GM12878 (cell line): ENCODE measurements at regions not wholly inside any gene's neighbourhood (a gene's known extent, or its start where the extent isn't known, plus 50 kb on each side); places are given as distances from the start of the nearest gene placed in this dataset.

Experiments used
- ATAC-seq: fragments of 200-7000 bp; cut with Tn5 transposase; 3 replicates; pipeline ENCODE4 v1.9.1; 2020; ENCODE audit warnings: mild to moderate bottlenecking, moderate library complexity
- BruUV-seq: library from RNA; stranded (reverse); fragments of 400-500 nt; replicated peaks from 2 replicates; lab custom pipeline; 2021; lab: Mats Ljungman, UMichigan
- CTCF ChIA-PET: fragments of 300-600 bp; sonication (Branson Sonifier 250); formaldehyde crosslinking; extraction: SDS; loops from one replicate; lab custom pipeline; 2021; ENCODE audit warnings: inconsistent platforms; lab: Yijun Ruan, JAX
- POLR2A ChIA-PET: fragments of 350-600 bp; formaldehyde crosslinking; extraction: SDS; loops from one replicate; lab custom pipeline; 2021; ENCODE audit warnings: inconsistent platforms; lab: Charles Lee
- RAD21 ChIA-PET: fragments of 300-600 bp; sonication (Branson Sonifier 250); formaldehyde crosslinking; loops from one replicate; lab custom pipeline; 2023; ENCODE audit warnings: antibody characterized with exemption; ENCODE audit not compliant: unreplicated experiment; lab: Charles Lee
- SMC1A ChIA-PET: fragments of 300-600 bp; sonication (Branson Sonifier 250); formaldehyde crosslinking; loops from one replicate; lab custom pipeline; 2023; ENCODE audit not compliant: unreplicated experiment, uncharacterized antibody; lab: Charles Lee
- DNase-seq: peaks from one replicate; pipeline ENCODE4 v3.0.0-alpha.2; 2011; ENCODE audit warnings: low read depth, low spot score
- FAIRE-seq: peaks from 3 replicates; lab custom pipeline; 2011; peaks lifted over from hg19 to GRCh38; lab: Jason Lieb, UNC
- H2AFZ ChIP-seq: 2 replicates; pipeline ENCODE4 v1.6.0; 2011; ENCODE audit warnings: low read depth, low read length, control low read depth; ENCODE audit not compliant: control insufficient read depth
- H3K27ac ChIP-seq: 2 replicates; pipeline ENCODE4 v1.5.1; 2011; ENCODE audit warnings: control low read depth; ENCODE audit not compliant: control insufficient read depth, insufficient read depth
- H3K27me3 ChIP-seq, 2 experiments: replicated peaks in 1 of 2; 2 replicates each; pipeline versions ENCODE4 v1.6.0 to v1.6.1; 2011; ENCODE audit warnings: low read length in 1 of 2; ENCODE audit not compliant: control insufficient read depth in 2 of 2, insufficient read depth in 2 of 2
- H3K36me3 ChIP-seq, 2 experiments: 2 replicates each; pipeline ENCODE4 v1.5.1; 2011; ENCODE audit warnings: low read length in 1 of 2; ENCODE audit not compliant: control insufficient read depth in 2 of 2, insufficient read depth in 2 of 2
- H3K4me1 ChIP-seq: 2 replicates; pipeline ENCODE4 v1.6.1; 2011; ENCODE audit warnings: mild to moderate bottlenecking, low read length, moderate library complexity, mixed read lengths; ENCODE audit not compliant: control insufficient read depth, insufficient read depth
- H3K4me2 ChIP-seq: 2 replicates; pipeline ENCODE4 v1.6.0; 2011; ENCODE audit warnings: control low read depth; ENCODE audit not compliant: control insufficient read depth, insufficient read depth
- H3K4me3 ChIP-seq: fragments of 200-600 bp; sonication (generic); 2 replicates; pipeline ENCODE4 v1.5.1; 2016
- H3K79me2 ChIP-seq: 2 replicates; pipeline ENCODE4 v1.6.0; 2011; ENCODE audit warnings: low read length; ENCODE audit not compliant: control insufficient read depth, insufficient read depth
- H3K9ac ChIP-seq: 2 replicates; pipeline ENCODE4 v1.8.0; 2011; ENCODE audit warnings: low read length, control low read depth, mixed read lengths; ENCODE audit not compliant: control insufficient read depth, insufficient read depth
- H3K9me3 ChIP-seq: replicated peaks from 3 replicates; pipeline ENCODE4 v1.5.1; 2011; ENCODE audit warnings: mild to moderate bottlenecking, low read length; ENCODE audit not compliant: control insufficient read depth, insufficient read depth
- H4K20me1 ChIP-seq: 2 replicates; pipeline ENCODE4 v1.6.0; 2011; ENCODE audit not compliant: control insufficient read depth, insufficient read depth
- CBX3 ChIP-seq: fragments of 200-600 bp; sonication (generic); IDR thresholded peaks from 2 replicates; pipeline ENCODE4 v1.6.1; 2016; ENCODE audit warnings: low read depth, borderline replicate concordance
- ESRRA ChIP-seq: IDR thresholded peaks from 2 replicates; pipeline ENCODE4 v1.6.1; 2012; ENCODE audit warnings: mild to moderate bottlenecking, low read length, improper control_type of control experiment
- KLF5 ChIP-seq: fragments of 450-650 bp; IDR thresholded peaks from 2 replicates; pipeline ENCODE4 v1.6.1; 2014; ENCODE audit warnings: mild to moderate bottlenecking; ENCODE audit not compliant: partially characterized antibody
- NR2C1 ChIP-seq: fragments of 450-650 bp; IDR thresholded peaks from 2 replicates; pipeline ENCODE4 v1.6.1; 2017; ENCODE audit warnings: antibody characterized with exemption, mild to moderate bottlenecking, moderate library complexity
- TCF3 ChIP-seq: IDR thresholded peaks from 2 replicates; pipeline ENCODE4 v1.6.1; 2012; ENCODE audit warnings: low read depth, mild to moderate bottlenecking, low read length, borderline replicate concordance; ENCODE audit not compliant: insufficient read depth
- WGBS: methylation state at CpG from one replicate; pipeline ENCODE4 v1.1.6; 2016; ENCODE audit warnings: low lambda C conversion rate; ENCODE audit not compliant: insufficient replicate concordance, insufficient coverage; ENCODE audit errors: missing lambda C conversion rate; 5-methylcytosine and 5-hydroxymethylcytosine counted together
- in situ Hi-C: fragments of 300-500 bp; cut with MboI; formaldehyde crosslinking; loops from 9 replicates; pipeline ENCODE4 v1.14.3; 2018; ENCODE audit warnings: mixed read lengths
- intact Hi-C: fragments of 100-400 bp; cut with micrococcal nuclease; formaldehyde crosslinking; loops from one replicate; pipeline ENCODE4 v1.14.2; 2022; ENCODE audit not compliant: unreplicated experiment

- intact Hi-C loops: no loop called here
- TF ChIP-seq NR2C1: no peak
- TF ChIP-seq ESRRA: no peak
- no peak for TF ChIP-seq CBX3
- FAIRE-seq (no peak), DNase-seq (no peak), ATAC-seq (no peak)
- H3K4me3 ChIP-seq: no peak overlapping the region
- ChIA-PET SMC1A (interaction anchor here (1.3 kb wide), 1 partner anchor 10 kb away, joined by 3 read pairs; no protein-coding TSS in a partner anchor), POLR2A (interaction anchor here (0.7 kb wide), 1 partner anchor 17 kb away, joined by 3 read pairs; no protein-coding TSS in a partner anchor), RAD21 (interaction anchor here (2.5 kb wide), 1 partner anchor 59 kb away, joined by 7 read pairs; no protein-coding TSS in a partner anchor), CTCF (interaction anchor here (0.7 to 1.6 kb wide), 3 partner anchors 18 to 58 kb away, joined by 3 to 8 read pairs (median 4); no protein-coding TSS in a partner anchor)
- H3K36me3 ChIP-seq: no peaks in the 10 kb centered on the region
- BruUV-seq: no TSS peak
- no peak overlapping the region for H3K4me2 ChIP-seq
- 28% methylated on average over 3 of the region's 3 CpGs for WGBS
- no peaks in the 10 kb centered on the region for H3K9me3 ChIP-seq
- H4K20me1 ChIP-seq: no peaks in the 10 kb centered on the region
- no peak overlapping the region for H3K9ac ChIP-seq
- no peaks in the 10 kb centered on the region for H3K4me1 ChIP-seq
- H3K79me2 ChIP-seq: no peaks in the 10 kb centered on the region
- H3K27me3 ChIP-seq: no peaks in the 10 kb centered on the region
- in situ Hi-C loops: no loop called here
- H3K27ac ChIP-seq: no peak overlapping the region
- H2AFZ ChIP-seq: no peak overlapping the region
Observed at GRCh38 chr4:100056701-100057100, 106.6 kb upstream of the H2AZ1 start.

- H3K4me3 ChIP-seq: no peak overlapping the region
- H3K9me3 ChIP-seq: no peaks in the 10 kb centered on the region
- in situ Hi-C loops (no loop called here), intact Hi-C loops (no loop called here)
- TF ChIP-seq KLF5 (no peak), TCF3 (no peak)
- H3K9ac ChIP-seq: no peak overlapping the region
- H3K27me3 ChIP-seq: no peaks in the 10 kb centered on the region
- ChIA-PET POLR2A (no interaction called here), SMC1A (interaction anchor here (0.7 to 1.5 kb wide), 4 partner anchors 20 to 1499 kb away, joined by 3 to 4 read pairs (median 3); no protein-coding TSS in a partner anchor), CTCF (interaction anchor here (1.1 to 1.2 kb wide), 2 partner anchors 39 to 246 kb away, joined by 3 to 4 read pairs; no protein-coding TSS in a partner anchor), RAD21 (no interaction called here)
- H4K20me1 ChIP-seq: no peaks in the 10 kb centered on the region
- FAIRE-seq (no peak), DNase-seq (no peak), ATAC-seq (no peak)
- H3K79me2 ChIP-seq: no peaks in the 10 kb centered on the region
- H3K36me3 ChIP-seq: no peaks in the 10 kb centered on the region
- H3K27ac ChIP-seq: no peak overlapping the region
- H3K4me2 ChIP-seq: no peak overlapping the region
- 18% methylated on average over 3 of the region's 3 CpGs for WGBS
- H2AFZ ChIP-seq: no peak overlapping the region
- no TSS peak for BruUV-seq
- no peaks in the 10 kb centered on the region for H3K4me1 ChIP-seq
Observed at GRCh38 chr4:100054071-100054470, 104.0 kb upstream of the H2AZ1 start.
